SH-SY5Y (cell line): ENCODE measurements at regions not wholly inside any gene's neighbourhood (a gene's known extent, or its start where the extent isn't known, plus 50 kb on each side); places are given as distances from the start of the nearest gene placed in this dataset.

Source experiments
- GATA2 ChIP-seq: IDR thresholded peaks from 2 replicates; pipeline ENCODE4 v1.6.1; 2011; ENCODE audit warnings: mild to moderate bottlenecking, low read depth, low read length
- GATA3 ChIP-seq: IDR thresholded peaks from 2 replicates; pipeline ENCODE4 v1.6.1; 2011; ENCODE audit warnings: low read depth, mild to moderate bottlenecking, low read length, moderate library complexity

DNA sequence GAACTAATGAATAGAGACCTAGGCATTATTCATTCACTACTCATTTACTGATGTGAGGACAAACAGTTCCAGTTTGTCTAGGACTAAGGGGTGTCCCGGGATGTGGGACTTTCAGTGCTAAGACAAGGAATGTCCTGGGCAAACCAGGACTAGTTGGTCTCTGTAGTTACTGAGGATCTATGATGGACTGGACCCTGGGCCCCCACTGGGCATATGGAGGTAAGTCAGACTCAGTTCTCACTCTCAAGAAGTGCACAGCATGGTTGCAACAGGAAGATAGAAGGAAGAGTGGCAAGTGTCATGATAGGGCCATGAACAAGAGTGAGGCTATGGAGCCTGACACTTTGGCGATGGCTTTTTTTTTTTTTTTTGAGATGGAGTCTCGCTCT is 128.2 kb downstream of the MYCN start:
- TF ChIP-seq GATA2, result no peak
- no peak for TF ChIP-seq GATA3
